H1 (cell line): ENCODE measurements at regions not wholly inside any gene's neighbourhood (a gene's known extent, or its start where the extent isn't known, plus 50 kb on each side); places are given as distances from the start of the nearest gene placed in this dataset.

ENCODE experiments used
- CHD1 ChIP-seq: IDR thresholded peaks from 2 replicates; pipeline ENCODE4 v1.6.1; 2012; ENCODE audit warnings: low read depth, low read length, improper control_type of control experiment
- CTBP2 ChIP-seq: IDR thresholded peaks from 2 replicates; pipeline ENCODE4 v1.7.0; 2011; ENCODE audit warnings: borderline replicate concordance, mild to moderate bottlenecking, moderate library complexity, mixed read lengths, low read length; ENCODE audit not compliant: insufficient read depth, insufficient read length
- FOSL1 ChIP-seq: IDR thresholded peaks from 2 replicates; pipeline ENCODE4 v1.6.1; 2011; ENCODE audit warnings: mild to moderate bottlenecking, low read depth, low read length, moderate library complexity; ENCODE audit not compliant: insufficient read depth
- KDM1A ChIP-seq: fragments of 200-600, 300-600 bp; sonication (generic); IDR thresholded peaks from 2 replicates; pipeline ENCODE4 v1.7.1; 2016; ENCODE audit warnings: mild to moderate bottlenecking, low read length, borderline replicate concordance
- NANOG ChIP-seq: IDR thresholded peaks from 2 replicates; pipeline ENCODE4 v1.6.1; 2011; ENCODE audit warnings: low read length, low read depth, mild to moderate bottlenecking, inconsistent platforms; ENCODE audit not compliant: insufficient read depth, poor library complexity, severe bottlenecking
- NRF1 ChIP-seq: IDR thresholded peaks from 2 replicates; pipeline ENCODE4 v1.6.1; 2011; ENCODE audit warnings: mild to moderate bottlenecking, low read depth, low read length, improper control_type of control experiment
- SIN3A ChIP-seq, 2 experiments: IDR thresholded peaks in 1 of 2; conservative IDR thresholded peaks in 1 of 2; 2 replicates each; pipeline ENCODE4 v1.6.1; 2011 to 2012; ENCODE audit warnings: low read length in 2 of 2, improper control_type of control experiment in 1 of 2, low read depth in 1 of 2, mild to moderate bottlenecking in 1 of 2
- SIRT6 ChIP-seq: IDR thresholded peaks from one replicate; pipeline ENCODE4 v1.7.1; 2012; ENCODE audit warnings: low read length, inconsistent platforms

GRCh38 chr2:22807872-22808271, 577.1 kb upstream of the KLHL29 start (continued):
- TF ChIP-seq CHD1 (no peak), SIN3A (conservative IDR thresholded peaks at IDR 0.05 in 1 of 2, IDR thresholded peaks at IDR 0.05 in 1 of 2; ENCODE audit: low read depth in 1 of 2, low read length in 2 of 2) (no peak), FOSL1 (no peak), SIRT6 (no peak), NRF1 (no peak), CTBP2 (no peak), KDM1A (no peak), NANOG (no peak)
